WTC11 (cell line): ENCODE measurements at regions not wholly inside any gene's neighbourhood (a gene's known extent, or its start where the extent isn't known, plus 50 kb on each side); places are given as distances from the start of the nearest gene placed in this dataset.

Experiments
- ATAC-seq: fragments of 200-7000 bp; cut with Tn5 transposase; 2 replicates; pipeline ENCODE4 v1.10.0; 2021; ENCODE audit warnings: mild to moderate bottlenecking, moderate library complexity
- CTCF ChIA-PET: fragments of 300-600 bp; sonication (Branson Sonifier 250); formaldehyde crosslinking; loops from one replicate; lab custom pipeline; 2021; ENCODE audit warnings: antibody characterized with exemption; lab: Charles Lee
- POLR2A ChIA-PET: fragments of 350-600 bp; sonication (Branson Sonifier 250); formaldehyde crosslinking; loops from one replicate; lab custom pipeline; 2021; ENCODE audit warnings: antibody characterized with exemption; lab: Charles Lee
- DNase-seq: peaks from one replicate; pipeline ENCODE4 v3.0.0; 2021; ENCODE audit warnings: low spot score
- H3K27ac Mint-ChIP-seq: 2 replicates; pipeline ENCODE4 v1.8.0; 2021; ENCODE audit warnings: mixed read lengths
- H3K27me3 Mint-ChIP-seq: 2 replicates; pipeline ENCODE4 v1.8.0; 2021; ENCODE audit warnings: low read depth, mild to moderate bottlenecking, moderate library complexity, mixed read lengths
- H3K36me3 Mint-ChIP-seq: 2 replicates; pipeline ENCODE4 v1.8.0; 2021; ENCODE audit warnings: mixed read lengths
- H3K4me1 Mint-ChIP-seq: 2 replicates; pipeline ENCODE4 v1.8.0; 2022; ENCODE audit warnings: mixed read lengths
- H3K4me3 Mint-ChIP-seq: 2 replicates; pipeline ENCODE4 v1.8.0; 2021; ENCODE audit warnings: mild to moderate bottlenecking, moderate library complexity, mixed read lengths
- H3K9me3 Mint-ChIP-seq: 2 replicates; pipeline ENCODE4 v1.8.0; 2021; ENCODE audit warnings: mixed read lengths
- HMGA2 ChIP-seq: fragments of 250-450 bp; sonication (Bioruptor Pico); IDR thresholded peaks from 2 replicates; pipeline ENCODE4 v1.4.0; 2021; ENCODE audit warnings: mild to moderate bottlenecking, moderate library complexity
- IRF2 ChIP-seq: sonication (generic); formaldehyde crosslinking; IDR thresholded peaks from 2 replicates; pipeline ENCODE4 v1.8.0; 2022; ENCODE audit warnings: low read depth, missing genetic modification reagents, borderline replicate concordance
- JUN ChIP-seq: sonication (generic); formaldehyde crosslinking; IDR thresholded peaks from 2 replicates; pipeline ENCODE4 v1.8.0; 2023; ENCODE audit warnings: mild to moderate bottlenecking, missing genetic modification reagents
- KAT7 ChIP-seq: sonication (generic); formaldehyde crosslinking; IDR thresholded peaks from 2 replicates; pipeline ENCODE4 v1.8.1; 2023; ENCODE audit warnings: missing genetic modification reagents, mild to moderate bottlenecking, borderline replicate concordance
- MYBL2 ChIP-seq: sonication (generic); formaldehyde crosslinking; IDR thresholded peaks from 2 replicates; pipeline ENCODE4 v1.8.1; 2023; ENCODE audit warnings: mild to moderate bottlenecking, moderate library complexity, missing genetic modification reagents
- OVOL2 ChIP-seq: fragments of 250-450 bp; sonication (Bioruptor Pico); IDR thresholded peaks from 2 replicates; pipeline ENCODE4 v1.9.0; 2021; ENCODE audit warnings: mild to moderate bottlenecking, borderline replicate concordance
- SP1 ChIP-seq: sonication (generic); formaldehyde crosslinking; conservative IDR thresholded peaks from 2 replicates; pipeline ENCODE4 v1.8.1; 2022; ENCODE audit warnings: missing genetic modification reagents
- TCF7 ChIP-seq: sonication (generic); formaldehyde crosslinking; IDR thresholded peaks from 2 replicates; pipeline ENCODE4 v1.8.0; 2022; ENCODE audit warnings: mild to moderate bottlenecking, low read depth, missing genetic modification reagents, moderate library complexity
- TP53 ChIP-seq: sonication (generic); formaldehyde crosslinking; IDR thresholded peaks from 2 replicates; pipeline ENCODE4 v1.8.1; 2023; ENCODE audit warnings: mild to moderate bottlenecking, missing genetic modification reagents
- ZNF219 ChIP-seq: sonication (generic); formaldehyde crosslinking; IDR thresholded peaks from 2 replicates; pipeline ENCODE4 v1.8.0; 2023; ENCODE audit warnings: missing genetic modification reagents, mild to moderate bottlenecking, borderline replicate concordance
- TF ChIP-seq, protein P1 (sequence below): fragments of 250-450 bp; sonication (Bioruptor Pico); IDR thresholded peaks from 2 replicates; pipeline ENCODE4 v1.9.0; 2021; ENCODE audit warnings: mild to moderate bottlenecking
- TF ChIP-seq, protein P2 (sequence below): fragments of 200-600 bp; IDR thresholded peaks from 2 replicates; pipeline ENCODE4 v1.8.0; 2022; ENCODE audit warnings: antibody characterized with exemption
- TF ChIP-seq, protein P3 (sequence below): sonication (generic); formaldehyde crosslinking; IDR thresholded peaks from 2 replicates; pipeline ENCODE4 v1.8.0; 2023; ENCODE audit warnings: missing genetic modification reagents, mild to moderate bottlenecking, borderline replicate concordance
- TF ChIP-seq, protein P4 (sequence below): fragments of 250-450 bp; sonication (Bioruptor Pico); IDR thresholded peaks from 2 replicates; pipeline ENCODE4 v1.9.0; 2021; ENCODE audit warnings: mild to moderate bottlenecking

DNA sequence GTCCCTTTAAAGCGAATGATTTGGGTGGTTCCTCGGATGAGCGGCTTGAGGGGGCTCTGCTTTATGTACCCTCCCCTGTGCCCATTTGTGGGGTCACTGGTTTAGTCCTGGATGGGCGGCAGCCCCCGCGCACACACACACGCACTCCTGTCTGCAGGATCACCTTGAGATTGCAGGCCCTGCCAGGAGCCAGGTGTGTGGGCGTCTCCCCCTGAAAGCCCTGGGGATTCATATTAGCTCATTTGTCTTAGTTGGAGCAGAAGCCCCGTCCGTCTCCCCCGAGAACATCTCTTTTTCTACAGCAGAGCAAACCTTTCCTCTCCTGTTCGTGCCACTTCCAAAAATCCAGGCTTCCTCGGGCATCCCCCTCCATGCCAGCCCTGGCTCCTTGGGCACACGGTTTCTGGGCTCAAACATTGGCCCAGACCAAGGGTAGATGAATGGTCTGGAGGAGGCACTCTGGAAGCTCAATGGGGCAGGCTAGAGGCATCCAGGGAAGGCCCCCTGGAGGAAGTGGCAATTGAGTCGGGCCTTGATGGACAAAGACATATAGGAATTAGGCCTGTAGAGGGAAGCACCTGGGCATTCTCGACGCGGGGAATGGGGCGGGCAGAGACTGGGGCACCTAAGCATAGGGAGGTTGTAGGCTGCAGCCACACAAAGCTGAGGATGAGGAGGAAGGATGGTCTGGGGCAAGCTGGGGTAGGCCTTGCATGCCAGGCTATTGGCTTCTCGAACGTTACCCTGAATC, 218.5 kb upstream of the GSE1 start:
- ATAC-seq (peak; percentile 22), DNase-seq (peak; percentile 19)
- Mint-ChIP-seq H3K9me3 (peaks cover 7% of the 10 kb centered on the region; the same call in 1 of the 2 replicates), H3K4me3 (no peak overlapping the region), H3K27me3 (no peaks in the 10 kb centered on the region), H3K27ac (no peak overlapping the region), H3K4me1 (peaks cover 43% of the 10 kb centered on the region), H3K36me3 (no peaks in the 10 kb centered on the region)
- TF ChIP-seq, protein P1, sequence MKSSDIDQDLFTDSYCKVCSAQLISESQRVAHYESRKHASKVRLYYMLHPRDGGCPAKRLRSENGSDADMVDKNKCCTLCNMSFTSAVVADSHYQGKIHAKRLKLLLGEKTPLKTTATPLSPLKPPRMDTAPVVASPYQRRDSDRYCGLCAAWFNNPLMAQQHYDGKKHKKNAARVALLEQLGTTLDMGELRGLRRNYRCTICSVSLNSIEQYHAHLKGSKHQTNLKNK, result no peak
- TF ChIP-seq ZNF219 (CRISPR knock-in tag) (no peak), KAT7 (CRISPR knock-in tag) (no peak), TCF7 (CRISPR knock-in tag) (no peak), OVOL2 (CRISPR knock-in tag) (no peak), IRF2 (no peak), JUN (no peak), HMGA2 (CRISPR knock-in tag) (no peak), MYBL2 (CRISPR knock-in tag) (no peak), TP53 (CRISPR knock-in tag) (no peak), SP1 (CRISPR knock-in tag) (no peak)
- TF ChIP-seq, protein P2, sequence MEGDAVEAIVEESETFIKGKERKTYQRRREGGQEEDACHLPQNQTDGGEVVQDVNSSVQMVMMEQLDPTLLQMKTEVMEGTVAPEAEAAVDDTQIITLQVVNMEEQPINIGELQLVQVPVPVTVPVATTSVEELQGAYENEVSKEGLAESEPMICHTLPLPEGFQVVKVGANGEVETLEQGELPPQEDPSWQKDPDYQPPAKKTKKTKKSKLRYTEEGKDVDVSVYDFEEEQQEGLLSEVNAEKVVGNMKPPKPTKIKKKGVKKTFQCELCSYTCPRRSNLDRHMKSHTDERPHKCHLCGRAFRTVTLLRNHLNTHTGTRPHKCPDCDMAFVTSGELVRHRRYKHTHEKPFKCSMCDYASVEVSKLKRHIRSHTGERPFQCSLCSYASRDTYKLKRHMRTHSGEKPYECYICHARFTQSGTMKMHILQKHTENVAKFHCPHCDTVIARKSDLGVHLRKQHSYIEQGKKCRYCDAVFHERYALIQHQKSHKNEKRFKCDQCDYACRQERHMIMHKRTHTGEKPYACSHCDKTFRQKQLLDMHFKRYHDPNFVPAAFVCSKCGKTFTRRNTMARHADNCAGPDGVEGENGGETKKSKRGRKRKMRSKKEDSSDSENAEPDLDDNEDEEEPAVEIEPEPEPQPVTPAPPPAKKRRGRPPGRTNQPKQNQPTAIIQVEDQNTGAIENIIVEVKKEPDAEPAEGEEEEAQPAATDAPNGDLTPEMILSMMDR, result no peak
- TF ChIP-seq, protein P3, sequence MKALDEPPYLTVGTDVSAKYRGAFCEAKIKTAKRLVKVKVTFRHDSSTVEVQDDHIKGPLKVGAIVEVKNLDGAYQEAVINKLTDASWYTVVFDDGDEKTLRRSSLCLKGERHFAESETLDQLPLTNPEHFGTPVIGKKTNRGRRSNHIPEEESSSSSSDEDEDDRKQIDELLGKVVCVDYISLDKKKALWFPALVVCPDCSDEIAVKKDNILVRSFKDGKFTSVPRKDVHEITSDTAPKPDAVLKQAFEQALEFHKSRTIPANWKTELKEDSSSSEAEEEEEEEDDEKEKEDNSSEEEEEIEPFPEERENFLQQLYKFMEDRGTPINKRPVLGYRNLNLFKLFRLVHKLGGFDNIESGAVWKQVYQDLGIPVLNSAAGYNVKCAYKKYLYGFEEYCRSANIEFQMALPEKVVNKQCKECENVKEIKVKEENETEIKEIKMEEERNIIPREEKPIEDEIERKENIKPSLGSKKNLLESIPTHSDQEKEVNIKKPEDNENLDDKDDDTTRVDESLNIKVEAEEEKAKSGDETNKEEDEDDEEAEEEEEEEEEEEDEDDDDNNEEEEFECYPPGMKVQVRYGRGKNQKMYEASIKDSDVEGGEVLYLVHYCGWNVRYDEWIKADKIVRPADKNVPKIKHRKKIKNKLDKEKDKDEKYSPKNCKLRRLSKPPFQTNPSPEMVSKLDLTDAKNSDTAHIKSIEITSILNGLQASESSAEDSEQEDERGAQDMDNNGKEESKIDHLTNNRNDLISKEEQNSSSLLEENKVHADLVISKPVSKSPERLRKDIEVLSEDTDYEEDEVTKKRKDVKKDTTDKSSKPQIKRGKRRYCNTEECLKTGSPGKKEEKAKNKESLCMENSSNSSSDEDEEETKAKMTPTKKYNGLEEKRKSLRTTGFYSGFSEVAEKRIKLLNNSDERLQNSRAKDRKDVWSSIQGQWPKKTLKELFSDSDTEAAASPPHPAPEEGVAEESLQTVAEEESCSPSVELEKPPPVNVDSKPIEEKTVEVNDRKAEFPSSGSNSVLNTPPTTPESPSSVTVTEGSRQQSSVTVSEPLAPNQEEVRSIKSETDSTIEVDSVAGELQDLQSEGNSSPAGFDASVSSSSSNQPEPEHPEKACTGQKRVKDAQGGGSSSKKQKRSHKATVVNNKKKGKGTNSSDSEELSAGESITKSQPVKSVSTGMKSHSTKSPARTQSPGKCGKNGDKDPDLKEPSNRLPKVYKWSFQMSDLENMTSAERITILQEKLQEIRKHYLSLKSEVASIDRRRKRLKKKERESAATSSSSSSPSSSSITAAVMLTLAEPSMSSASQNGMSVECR (CRISPR knock-in tag), result no peak
- TF ChIP-seq, protein P4, sequence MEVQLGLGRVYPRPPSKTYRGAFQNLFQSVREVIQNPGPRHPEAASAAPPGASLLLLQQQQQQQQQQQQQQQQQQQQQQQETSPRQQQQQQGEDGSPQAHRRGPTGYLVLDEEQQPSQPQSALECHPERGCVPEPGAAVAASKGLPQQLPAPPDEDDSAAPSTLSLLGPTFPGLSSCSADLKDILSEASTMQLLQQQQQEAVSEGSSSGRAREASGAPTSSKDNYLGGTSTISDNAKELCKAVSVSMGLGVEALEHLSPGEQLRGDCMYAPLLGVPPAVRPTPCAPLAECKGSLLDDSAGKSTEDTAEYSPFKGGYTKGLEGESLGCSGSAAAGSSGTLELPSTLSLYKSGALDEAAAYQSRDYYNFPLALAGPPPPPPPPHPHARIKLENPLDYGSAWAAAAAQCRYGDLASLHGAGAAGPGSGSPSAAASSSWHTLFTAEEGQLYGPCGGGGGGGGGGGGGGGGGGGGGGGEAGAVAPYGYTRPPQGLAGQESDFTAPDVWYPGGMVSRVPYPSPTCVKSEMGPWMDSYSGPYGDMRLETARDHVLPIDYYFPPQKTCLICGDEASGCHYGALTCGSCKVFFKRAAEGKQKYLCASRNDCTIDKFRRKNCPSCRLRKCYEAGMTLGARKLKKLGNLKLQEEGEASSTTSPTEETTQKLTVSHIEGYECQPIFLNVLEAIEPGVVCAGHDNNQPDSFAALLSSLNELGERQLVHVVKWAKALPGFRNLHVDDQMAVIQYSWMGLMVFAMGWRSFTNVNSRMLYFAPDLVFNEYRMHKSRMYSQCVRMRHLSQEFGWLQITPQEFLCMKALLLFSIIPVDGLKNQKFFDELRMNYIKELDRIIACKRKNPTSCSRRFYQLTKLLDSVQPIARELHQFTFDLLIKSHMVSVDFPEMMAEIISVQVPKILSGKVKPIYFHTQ (CRISPR knock-in tag), result no peak
- CTCF ChIA-PET, result interaction anchor here (0.6 to 14.8 kb wide), 24 partner anchors 9 to 467 kb away, joined by 3 to 229 read pairs (median 4); no protein-coding TSS in a partner anchor
- POLR2A ChIA-PET, result interaction anchor here (0.7 kb wide), 1 partner anchor 40 kb away, joined by 3 read pairs; no protein-coding TSS in a partner anchor
